SH-SY5Y (cell line): ENCODE measurements at regions not wholly inside any gene's neighbourhood (a gene's known extent, or its start where the extent isn't known, plus 50 kb on each side); places are given as distances from the start of the nearest gene placed in this dataset.

Experiments
- GATA2 ChIP-seq: IDR thresholded peaks from 2 replicates; pipeline ENCODE4 v1.6.1; 2011; ENCODE audit warnings: mild to moderate bottlenecking, low read depth, low read length
- GATA3 ChIP-seq: IDR thresholded peaks from 2 replicates; pipeline ENCODE4 v1.6.1; 2011; ENCODE audit warnings: low read depth, mild to moderate bottlenecking, low read length, moderate library complexity

- TF ChIP-seq GATA2, result no peak
- no peak for TF ChIP-seq GATA3
Measured at GRCh38 chr5:87686975-87687374, 274.2 kb upstream of the CCNH start.
